HG02759 (cell line): ENCODE measurements at regions not wholly inside any gene's neighbourhood (a gene's known extent, or its start where the extent isn't known, plus 50 kb on each side); places are given as distances from the start of the nearest gene placed in this dataset.

Experiments
- ATAC-seq: cut with Tn5 transposase; IDR thresholded peaks from one replicate; pipeline ENCODE4 v1.9.1; 2021; ENCODE audit warnings: mild to moderate bottlenecking, moderate library complexity; ENCODE audit not compliant: unreplicated experiment

DNA sequence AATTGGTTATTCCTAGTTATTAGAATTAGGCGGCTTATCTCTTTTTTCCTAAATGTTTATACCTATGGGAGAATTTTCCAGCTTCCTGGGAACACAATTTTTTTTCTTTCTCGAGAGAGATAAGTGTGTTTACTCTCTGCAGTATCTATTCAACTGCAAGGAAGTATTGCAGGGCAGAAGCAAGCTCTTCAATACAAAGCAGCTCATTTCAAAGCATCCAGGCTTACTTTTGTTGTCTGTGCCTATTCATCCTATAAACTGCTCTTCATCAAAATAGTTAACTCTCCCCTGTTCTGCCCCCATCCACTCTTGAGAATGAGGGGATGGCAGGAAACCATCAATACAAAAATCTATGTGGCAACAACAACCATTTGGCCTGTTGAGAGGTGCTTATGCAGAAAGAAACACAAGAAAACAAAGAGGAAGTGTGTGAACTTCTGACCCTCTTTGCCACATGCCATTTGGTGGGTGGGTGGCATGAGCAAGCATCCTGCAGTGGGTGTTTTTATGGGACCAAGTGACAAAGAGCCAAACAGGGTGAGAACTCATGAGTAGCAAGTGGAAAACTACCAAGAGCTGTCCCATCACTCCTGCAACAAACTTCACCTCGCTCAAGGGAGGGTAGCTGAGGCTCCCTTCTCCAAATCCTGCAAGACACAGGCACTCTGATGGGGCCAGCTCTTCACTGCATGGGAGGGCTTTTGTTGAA, 50.6 kb upstream of the MRPS6 start:
- ATAC-seq, result no peak

DNA sequence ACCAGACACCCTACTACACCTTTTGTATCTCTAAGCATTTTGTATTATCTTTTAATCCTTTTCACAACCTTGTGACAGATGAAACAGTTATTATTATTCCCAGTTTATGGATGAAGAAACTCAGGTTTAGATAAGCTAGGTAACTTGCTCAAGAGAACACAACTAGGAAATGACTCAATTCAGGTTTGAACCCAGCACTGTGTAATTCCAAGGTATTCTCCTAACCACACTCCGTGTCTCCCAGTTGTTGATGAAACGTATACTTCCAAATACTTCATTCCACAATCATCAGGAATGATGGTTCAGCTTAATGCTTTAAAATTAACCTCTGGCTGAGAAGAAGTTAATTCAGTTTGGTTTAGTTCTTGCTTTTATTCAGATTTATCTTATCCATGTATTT, 51.7 kb upstream of the MRPS6 start:
- ATAC-seq, result no peak

DNA sequence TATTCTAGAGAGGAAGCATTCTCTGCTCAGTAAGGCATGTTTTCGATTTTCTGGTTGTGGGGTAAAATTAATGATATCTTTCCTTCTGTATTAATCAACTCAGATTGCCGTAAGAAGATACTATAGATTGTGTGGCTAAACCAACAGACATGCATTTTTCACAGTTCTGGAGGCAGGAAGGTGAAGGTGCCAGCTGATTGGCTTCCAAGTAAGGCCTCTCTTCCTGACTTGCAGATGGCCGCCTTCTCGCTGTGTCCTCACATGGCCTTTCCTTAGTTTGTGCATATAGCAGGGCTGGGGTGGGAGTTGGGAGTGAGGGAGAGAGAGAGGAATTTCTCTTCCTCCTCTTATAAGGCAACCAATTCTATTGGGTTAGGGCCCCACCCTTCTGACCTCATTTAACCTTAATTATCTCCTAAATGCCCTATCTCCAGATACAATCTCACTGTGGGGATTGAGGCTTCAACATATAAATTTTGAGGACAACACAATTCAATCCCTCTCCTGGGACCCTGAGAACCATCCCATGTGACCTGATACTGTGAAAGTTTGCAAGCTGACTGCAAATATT, 52.3 kb upstream of the MRPS6 start:
- no peak for ATAC-seq

DNA sequence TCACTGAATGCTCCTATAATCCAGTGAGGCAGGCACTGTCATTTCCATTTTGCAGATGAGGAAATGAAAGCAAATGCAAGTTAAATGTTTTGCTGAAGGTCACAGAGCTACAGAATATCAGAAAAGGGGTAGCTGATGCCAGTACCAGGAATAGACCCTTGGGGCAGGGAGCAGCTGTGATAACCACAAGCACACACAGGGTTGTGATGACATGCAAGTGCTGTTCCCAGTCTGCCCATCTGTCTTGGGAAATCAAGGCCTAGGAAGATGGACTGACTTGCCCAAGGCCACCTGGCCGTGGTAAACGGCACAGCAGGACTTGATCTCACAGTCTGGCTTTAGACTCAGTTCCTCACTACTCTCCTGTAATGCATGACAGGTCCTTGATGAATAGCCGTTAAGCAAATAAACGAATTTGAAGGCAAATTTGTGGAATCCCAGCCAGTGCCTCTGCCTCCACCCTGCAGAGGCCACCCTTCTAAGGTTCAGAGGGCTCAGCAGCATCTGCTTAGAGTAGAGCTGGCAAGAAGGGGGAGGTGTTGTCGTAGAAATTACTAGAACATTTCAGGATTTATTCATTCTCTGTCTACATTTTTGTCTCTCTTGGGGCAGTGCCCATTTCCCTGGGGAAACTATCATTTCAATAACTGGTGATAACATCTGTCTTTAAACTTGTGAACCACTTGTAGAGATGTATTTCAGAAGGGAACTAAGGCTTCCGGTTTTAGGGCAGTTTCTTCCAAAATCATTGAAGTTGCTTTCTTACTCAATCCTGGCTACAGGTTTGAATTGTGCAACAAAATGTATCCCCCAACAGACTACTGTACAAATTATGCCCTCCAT, 53.2 kb upstream of the MRPS6 start:
- peak; percentile 45 for ATAC-seq

DNA sequence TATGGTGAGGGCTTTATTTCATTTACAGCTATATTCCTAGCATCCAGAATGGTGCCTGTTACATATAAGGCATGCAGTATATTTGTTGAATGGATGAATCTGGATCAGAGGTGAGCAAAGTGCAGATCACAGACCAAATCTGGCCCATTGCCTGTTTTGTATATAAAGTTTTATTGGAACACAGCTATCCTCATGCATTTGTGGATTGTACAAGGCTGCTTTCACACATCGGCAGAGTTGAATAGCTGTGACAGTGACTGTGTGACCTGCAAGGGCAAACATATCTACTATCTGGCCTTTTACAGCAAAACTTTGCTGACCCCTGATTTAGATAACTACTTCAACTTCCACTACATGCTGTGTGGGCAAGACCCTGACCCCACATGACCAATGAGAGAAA, 54.0 kb upstream of the MRPS6 start:
- ATAC-seq, result no peak

DNA sequence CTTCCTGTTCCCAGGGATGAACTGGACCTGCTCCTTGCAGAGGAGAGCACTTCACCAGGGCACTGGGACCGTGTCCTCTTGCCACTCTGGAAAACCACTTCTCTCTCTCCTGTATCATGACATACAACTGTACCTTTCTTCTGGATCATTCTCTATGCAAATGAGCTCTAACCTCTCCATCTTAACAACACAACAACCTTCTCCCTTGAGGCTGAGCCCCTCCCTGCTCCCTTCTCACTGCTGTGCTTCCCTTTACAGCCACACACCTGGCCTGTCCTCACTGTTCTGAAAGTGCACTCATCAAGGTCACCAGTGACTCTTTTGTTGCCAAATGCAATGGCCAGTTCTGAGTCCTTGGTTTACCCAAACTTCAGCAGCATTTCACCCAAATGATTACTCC, 54.5 kb upstream of the MRPS6 start:
- ATAC-seq, result no peak

DNA sequence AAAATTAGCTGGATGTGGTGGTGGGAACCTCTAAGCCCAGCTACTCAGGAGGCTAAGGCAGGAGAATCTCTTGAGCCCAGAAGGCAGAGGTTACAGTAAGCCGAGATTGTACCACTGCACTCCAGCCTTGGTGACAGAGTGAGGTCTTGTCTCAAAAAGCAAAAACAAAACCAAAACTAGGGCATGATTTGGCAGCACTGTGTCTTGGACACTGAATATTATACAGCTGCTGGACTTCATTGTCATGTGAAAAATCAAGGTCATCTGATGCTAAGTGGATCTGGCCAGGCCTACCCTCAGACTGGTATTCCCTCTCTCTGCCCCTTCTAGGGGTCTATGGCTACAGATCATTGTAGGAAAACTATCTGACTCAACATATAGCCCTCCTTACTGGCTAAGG, 55.2 kb upstream of the MRPS6 start:
- ATAC-seq, result no peak

DNA sequence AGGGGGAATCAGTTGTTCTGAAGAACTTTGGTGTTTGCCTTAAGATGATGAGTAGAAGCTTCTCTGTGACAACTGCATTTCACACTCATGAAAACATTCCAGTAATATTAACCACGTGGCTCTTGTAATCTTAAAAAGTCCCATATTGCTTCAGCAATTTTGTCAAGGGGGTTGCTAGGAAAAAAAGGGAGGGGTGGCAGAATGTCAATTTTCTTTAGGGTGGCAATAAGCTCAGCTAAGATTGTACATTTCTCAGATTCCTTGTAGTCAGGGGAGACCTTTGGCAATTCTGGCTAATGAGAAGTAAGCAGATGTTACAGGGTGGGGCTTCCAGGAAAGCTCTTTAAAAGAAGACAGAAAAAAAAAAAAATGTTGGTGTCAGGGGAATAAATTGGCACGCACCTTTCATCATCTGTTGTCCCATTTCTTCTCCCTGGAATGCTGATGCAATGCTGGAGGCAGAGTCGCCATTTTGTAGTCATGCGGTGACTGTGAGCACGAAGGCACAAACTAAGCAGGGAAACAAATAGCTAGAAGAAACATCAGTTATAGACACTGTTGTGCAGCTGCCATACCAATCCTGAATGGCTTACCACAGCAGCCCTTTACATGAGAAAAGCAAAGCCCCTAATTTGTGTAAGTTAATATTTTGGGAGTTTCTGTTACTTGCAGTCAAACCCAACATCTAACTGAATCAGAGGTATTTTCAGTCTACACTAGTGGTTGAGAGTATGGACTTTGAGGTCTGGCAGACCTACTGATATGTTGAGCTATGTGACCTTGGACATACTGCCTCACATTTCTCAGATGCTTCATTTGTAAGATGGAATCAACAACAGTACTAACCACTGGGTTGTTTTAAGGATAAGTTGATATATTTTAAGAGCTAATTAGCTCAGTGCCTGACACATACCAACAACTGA, 56.1 kb upstream of the MRPS6 start:
- ATAC-seq, result peak; percentile 46

DNA sequence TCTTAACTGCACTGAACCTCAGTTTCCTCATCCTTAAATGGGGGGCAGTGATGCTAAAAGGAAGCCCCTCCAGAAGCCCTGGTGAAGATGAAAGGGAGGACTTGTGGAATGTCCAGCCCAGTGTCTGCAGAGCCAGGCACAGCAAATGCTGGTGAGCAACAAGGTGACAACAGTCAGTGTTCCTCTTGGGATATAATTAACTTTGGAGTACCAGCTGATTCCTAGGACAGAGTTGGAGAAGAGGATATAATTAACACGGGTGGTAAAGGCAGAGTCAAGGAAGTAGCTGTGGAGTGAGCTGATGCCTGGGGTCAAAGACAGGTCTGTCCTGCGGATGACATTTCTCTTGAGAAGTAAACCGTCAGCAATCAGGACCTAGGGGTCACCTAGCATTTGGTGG, 60.7 kb upstream of the MRPS6 start:
- no peak for ATAC-seq

DNA sequence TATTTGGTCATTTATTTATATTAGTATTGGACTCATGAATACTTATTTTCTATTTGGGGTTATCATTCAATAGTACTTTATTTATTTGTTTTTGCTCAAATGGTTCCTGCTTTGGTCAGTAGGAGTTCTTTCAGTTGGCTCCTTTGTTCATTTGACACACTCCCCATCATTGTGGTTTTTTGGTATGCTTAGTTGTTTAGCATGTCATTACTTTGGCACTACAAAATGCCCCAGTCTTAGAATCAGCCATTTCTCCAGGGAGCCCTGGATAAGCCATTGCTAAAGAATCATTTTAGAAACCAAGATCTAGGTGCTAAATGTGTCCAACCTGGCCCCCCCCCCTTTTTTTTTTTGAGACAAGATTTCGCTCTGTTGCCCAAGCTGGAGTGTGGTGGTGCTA, 61.7 kb upstream of the MRPS6 start:
- ATAC-seq, result no peak

DNA sequence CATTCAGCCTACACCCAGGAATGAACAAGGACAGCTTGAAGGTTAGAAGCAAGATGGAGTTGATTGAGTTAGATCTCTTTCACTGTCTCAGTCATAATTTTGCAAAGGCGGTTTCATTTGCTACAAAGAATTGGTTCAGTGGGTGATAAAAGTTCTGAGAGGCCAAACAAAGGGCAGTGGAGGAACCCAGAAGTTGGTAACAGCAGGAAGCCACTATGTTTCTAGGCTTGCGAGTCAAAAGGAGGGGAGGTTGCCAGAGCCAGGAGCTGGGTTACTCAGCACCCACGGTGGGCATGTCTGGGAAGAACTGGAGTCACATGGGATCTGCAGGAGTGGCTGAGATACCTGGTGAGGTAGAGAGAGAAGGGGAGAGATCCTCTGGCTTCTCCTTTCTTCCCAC, 64.2 kb upstream of the MRPS6 start:
- ATAC-seq, result no peak

DNA sequence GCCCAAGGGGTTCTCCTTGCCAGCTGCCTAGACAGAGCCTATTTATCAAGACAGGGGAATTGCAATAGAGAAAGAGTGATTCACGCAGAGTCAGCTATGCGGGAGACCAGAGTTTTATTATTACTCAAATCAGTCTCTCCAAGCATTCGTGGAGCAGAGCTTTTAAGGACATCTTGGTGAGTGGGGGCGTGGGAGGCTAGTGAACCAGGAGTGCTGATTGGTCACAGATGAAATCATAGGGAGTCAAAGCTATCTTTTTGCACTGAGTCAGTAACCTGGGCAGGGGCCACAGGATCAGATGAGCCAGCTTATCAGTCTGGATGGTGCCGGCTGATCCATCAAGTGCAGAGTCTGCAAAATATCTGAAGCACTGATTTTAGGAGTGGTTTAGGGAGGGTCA, 64.8 kb upstream of the MRPS6 start:
- no peak for ATAC-seq

DNA sequence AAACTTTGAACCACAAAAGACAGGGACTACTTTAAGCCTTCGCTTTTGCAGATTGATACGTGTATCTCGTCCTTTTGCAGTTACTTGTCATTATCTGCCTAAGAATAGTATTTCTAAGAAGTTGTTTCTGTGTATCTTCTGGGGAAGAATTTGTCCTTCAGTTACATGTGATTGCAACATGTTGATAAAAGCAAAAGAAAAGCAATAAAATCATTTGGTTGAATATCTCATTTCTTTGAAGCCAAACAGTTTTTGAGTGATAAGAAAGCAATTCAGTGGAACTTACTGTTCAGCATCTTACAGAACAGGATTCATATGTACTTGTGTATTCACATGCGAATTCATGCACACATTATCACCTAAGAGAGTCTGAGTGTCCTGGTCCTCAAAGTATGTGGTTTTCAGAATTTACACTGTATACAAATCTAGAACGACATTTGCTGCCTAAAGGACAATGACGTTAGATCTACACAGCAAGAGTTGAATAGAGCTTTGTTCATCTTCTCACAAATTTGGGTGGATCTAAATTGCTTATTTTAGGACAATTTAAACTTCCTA, 66.7 kb upstream of the MRPS6 start:
- ATAC-seq, result no peak

DNA sequence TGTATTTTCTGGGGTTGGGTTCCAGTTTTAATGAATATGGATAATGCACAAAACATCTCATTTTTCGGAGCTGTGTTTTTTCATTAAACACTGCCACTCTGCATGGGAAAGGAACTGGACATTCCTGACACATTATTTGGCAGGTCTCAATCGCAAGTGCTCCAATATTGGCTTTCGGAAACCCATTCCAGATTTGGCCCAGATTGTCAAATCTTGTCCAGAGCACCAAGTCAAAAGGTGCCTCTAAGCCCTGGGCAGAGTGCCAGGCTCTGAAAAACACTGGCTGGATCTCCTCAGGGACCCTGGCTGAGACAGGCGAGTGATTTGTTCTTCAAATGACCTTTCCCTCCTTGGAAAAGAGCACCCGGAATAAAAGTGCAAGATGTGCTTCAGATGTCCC, 68.4 kb upstream of the MRPS6 start:
- no peak for ATAC-seq

DNA sequence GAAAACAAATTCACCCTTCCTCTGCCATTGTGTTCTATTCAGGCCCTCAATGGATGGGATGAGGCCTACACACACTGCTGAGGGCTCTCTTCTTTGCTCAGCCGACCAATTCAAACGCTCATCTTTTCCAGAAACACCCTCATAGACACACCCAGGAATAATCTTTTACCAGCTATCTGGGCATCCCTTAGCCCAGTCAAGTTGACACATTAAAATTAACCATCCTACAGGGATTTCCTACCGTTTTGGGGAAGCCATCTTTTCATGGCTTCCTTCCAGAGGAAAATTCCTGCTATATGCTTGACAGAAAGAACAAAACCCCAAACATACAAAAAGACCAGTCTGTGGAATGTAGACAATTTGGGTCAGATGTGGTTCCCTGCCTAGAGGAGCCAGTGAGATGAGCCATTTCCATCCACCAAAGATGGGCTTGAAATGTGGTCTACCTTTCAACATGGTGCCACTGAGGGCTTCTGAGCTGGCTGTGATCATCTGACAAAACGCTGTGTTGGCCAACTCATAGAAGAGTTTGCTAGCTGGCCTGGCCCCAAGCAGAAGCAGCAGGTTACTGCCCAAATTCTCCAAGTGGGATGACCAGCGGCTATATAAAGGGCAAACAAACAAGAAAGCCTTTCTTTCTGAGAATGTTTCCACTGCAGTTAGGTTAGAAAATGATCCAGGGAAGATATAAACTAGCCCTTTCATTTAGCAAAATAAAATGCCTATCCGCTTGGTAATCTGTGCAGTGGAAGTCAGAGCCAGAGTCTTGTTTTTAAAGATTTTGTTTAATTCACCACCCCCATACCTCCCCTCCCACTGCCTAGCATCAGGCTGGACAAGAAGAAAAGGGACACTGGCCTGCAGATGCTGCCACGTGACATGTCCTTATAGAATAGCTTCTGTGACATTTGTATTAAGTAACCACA, 69.1 kb upstream of the MRPS6 start:
- no peak for ATAC-seq

DNA sequence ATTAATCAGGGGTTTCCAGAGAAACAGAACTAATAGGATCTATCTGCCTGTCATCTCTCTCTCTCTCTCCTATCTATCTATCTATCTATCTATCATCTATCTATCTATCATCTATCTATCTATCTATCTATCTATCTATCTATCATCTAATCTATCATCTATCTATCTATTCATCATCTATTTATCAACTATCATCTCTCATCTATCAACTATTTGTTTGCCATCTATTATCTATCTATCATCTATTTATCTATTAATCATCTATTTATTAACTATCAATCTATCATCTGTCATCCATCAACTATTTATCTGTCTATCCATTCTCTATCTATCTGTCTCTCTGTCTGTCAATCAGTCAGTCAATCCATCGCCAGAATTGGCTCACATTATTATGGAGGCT, 70.0 kb upstream of the MRPS6 start:
- ATAC-seq, result no peak

DNA sequence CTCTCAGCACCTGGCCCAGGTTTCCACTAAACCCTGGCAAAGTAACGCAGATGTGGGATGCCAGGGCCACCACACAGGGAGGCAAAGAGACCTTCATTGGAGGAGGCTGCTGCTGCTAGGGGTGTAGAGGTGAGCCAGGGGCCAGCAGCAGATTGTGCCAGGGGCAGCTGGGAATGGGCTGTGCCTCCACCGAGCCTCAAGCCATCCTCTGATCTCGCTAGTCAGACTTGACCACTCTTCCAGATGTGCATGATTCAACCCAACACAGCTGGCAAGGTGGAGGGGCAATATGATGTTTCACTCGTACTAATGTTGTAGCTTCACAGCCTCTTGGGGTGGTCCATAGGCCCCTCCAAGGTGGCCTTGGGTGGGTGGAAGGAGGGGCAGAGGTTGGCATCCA, 73.0 kb upstream of the MRPS6 start:
- ATAC-seq, result no peak

DNA sequence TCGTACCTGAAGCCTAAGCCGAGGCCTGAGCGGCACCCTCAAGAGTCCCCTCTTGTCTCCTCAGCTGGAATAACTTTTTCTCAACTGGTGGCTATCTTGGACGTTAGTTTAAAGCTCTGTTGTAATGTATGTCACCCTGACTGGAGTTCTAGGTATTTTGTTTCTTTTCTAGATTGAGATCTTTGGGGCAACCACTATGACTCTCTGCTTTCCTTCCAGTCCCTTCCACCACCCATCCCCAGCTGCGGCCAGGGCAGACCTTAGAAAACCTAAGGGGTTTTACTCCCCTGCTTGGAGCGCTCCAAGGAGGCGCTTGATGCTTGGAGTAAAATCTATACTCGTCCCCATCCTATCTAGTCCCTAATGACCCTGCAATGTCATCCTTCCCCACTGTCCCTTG, 74.6 kb upstream of the MRPS6 start:
- ATAC-seq, result no peak

DNA sequence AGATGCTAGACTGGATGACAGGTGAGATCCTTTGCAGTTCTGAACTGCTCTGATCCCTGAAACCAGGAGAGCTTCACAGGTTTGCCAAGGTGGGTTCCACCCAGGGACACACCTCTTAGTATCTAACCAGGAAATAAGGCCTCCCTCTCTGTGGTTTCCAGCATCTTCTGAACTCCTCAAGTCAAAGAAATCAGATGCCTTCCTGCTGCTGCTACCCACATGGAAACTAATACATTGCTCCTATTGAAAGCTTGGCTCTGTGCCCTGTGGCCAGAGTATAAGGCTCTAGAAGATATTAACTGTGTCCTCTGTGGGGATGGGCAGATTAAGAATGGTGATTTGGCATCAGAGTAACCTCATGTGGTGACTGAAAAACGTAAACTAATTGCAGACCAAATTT, 75.0 kb upstream of the MRPS6 start:
- no peak for ATAC-seq

DNA sequence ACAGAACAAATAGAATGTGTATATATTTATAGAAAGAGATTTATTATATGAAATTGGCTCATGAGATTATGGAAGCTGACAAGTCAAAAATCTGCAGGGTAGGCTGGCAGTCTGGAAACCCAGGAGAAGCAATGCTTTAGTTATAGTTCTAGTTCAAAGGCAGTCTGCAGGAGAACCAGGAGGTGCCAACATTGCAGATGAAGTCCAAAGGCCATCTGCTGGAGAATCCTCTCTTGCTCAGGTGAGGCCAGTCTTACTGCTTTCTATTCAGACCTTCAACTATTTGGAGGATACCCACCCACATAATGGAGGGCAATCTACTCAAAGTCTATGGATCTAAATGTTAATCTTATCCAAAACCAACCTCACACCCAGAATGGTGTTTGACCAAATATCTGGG, 75.9 kb upstream of the MRPS6 start:
- ATAC-seq, result no peak
